OCI-LY7 (cell line): ENCODE measurements at regions not wholly inside any gene's neighbourhood (a gene's known extent, or its start where the extent isn't known, plus 50 kb on each side); places are given as distances from the start of the nearest gene placed in this dataset.

ENCODE experiments used
- BruUV-seq: library from RNA; stranded (reverse); fragments of 400-500 nt; replicated peaks from 2 replicates; lab custom pipeline; 2021; lab: Mats Ljungman, UMichigan
- CTCF ChIA-PET: fragments of 300-600 bp; sonication (Branson Sonifier 250); formaldehyde crosslinking; loops from one replicate; lab custom pipeline; 2022; ENCODE audit warnings: antibody characterized with exemption; ENCODE audit not compliant: unreplicated experiment; lab: Charles Lee
- POLR2A ChIA-PET: fragments of 300-600 bp; sonication (Branson Sonifier 250); formaldehyde crosslinking; loops from one replicate; lab custom pipeline; 2022; ENCODE audit warnings: antibody characterized with exemption; lab: Charles Lee
- DNase-seq: peaks from one replicate; pipeline ENCODE4 v3.0.0-alpha.2; 2015; ENCODE audit warnings: low spot score
- H2AFZ ChIP-seq: fragments of 200-600 bp; sonication (generic), shearing (Covaris generic); 2 replicates; pipeline ENCODE4 v1.6.1; 2014; ENCODE audit warnings: mild to moderate bottlenecking, antibody characterized with exemption, low read length, moderate library complexity
- H3K27ac ChIP-seq: fragments of 200-600 bp; sonication (generic); 2 replicates; pipeline ENCODE4 v1.5.1; 2014; ENCODE audit warnings: mixed run types, low read depth, mild to moderate bottlenecking, moderate library complexity, low read length, inconsistent platforms; ENCODE audit not compliant: poor library complexity, severe bottlenecking
- H3K36me3 ChIP-seq: fragments of 200-600 bp; sonication (generic); 2 replicates; pipeline ENCODE4 v1.6.1; 2014; ENCODE audit warnings: mild to moderate bottlenecking, antibody characterized with exemption, low read length, moderate library complexity, mixed read lengths; ENCODE audit not compliant: insufficient read depth
- H3K4me1 ChIP-seq: fragments of 200-600 bp; sonication (generic); 2 replicates; pipeline ENCODE4 v1.5.1; 2014; ENCODE audit warnings: mild to moderate bottlenecking, low read length; ENCODE audit not compliant: insufficient read depth, poor library complexity, severe bottlenecking
- H3K4me2 ChIP-seq: fragments of 200-600 bp; sonication (generic); 2 replicates; pipeline ENCODE4 v1.6.1; 2014; ENCODE audit warnings: mild to moderate bottlenecking, low read length
- H3K4me3 ChIP-seq: fragments of 200-600 bp; sonication (generic); 2 replicates; pipeline ENCODE4 v1.5.1; 2014; ENCODE audit warnings: mild to moderate bottlenecking, low read depth, low read length; ENCODE audit not compliant: poor library complexity, severe bottlenecking
- H3K79me2 ChIP-seq: fragments of 200-600 bp; sonication (generic); 2 replicates; pipeline ENCODE4 v1.6.1; 2016; ENCODE audit warnings: low read depth, mild to moderate bottlenecking, low read length, moderate library complexity, mixed read lengths; ENCODE audit not compliant: insufficient read depth
- H3K9me2 ChIP-seq: fragments of 200-600 bp; sonication (generic); 2 replicates; pipeline ENCODE4 v1.6.1; 2016; ENCODE audit warnings: mild to moderate bottlenecking, low read length, mixed read lengths; ENCODE audit not compliant: insufficient read depth
- H3K9me3 ChIP-seq: fragments of 200-600 bp; sonication (generic); 2 replicates; pipeline ENCODE4 v1.6.1; 2014; ENCODE audit warnings: mild to moderate bottlenecking, mixed run types, low read length, mixed read lengths
- H4K20me1 ChIP-seq: fragments of 200-600 bp; sonication (generic); 2 replicates; pipeline ENCODE4 v1.6.1; 2014; ENCODE audit warnings: mild to moderate bottlenecking, antibody characterized with exemption, low read length, moderate library complexity, mixed read lengths; ENCODE audit not compliant: insufficient read depth
- CTCF ChIP-seq: fragments of 200-600 bp; sonication (generic); conservative IDR thresholded peaks from 2 replicates; pipeline ENCODE4 v1.5.1; 2014; ENCODE audit warnings: mild to moderate bottlenecking, antibody characterized with exemption, low read length, moderate library complexity, mixed read lengths
- EZH2phosphoT487 ChIP-seq: fragments of 200-600 bp; sonication (generic); IDR thresholded peaks from 2 replicates; pipeline ENCODE4 v1.6.1; 2018; ENCODE audit warnings: low read depth, borderline replicate concordance, mild to moderate bottlenecking, mixed run types, antibody characterized with exemption, low read length, moderate library complexity, mixed read lengths
- intact Hi-C: fragments of 100-400 bp; cut with micrococcal nuclease; formaldehyde crosslinking; loops from one replicate; pipeline ENCODE4 v1.10.0; 2022; ENCODE audit not compliant: unreplicated experiment

GRCh38 chrX:137427426-137427778 is 138.5 kb upstream of the ZIC3 start:
- intact Hi-C loops, result no loop called here
- no peak for TF ChIP-seq EZH2phosphoT487
- TF ChIP-seq CTCF, result no peak
- Histone ChIP-seq H3K4me2 (no peak overlapping the region), H4K20me1 (no peaks in the 10 kb centered on the region), H3K27ac (no peak overlapping the region), H3K36me3 (no peaks in the 10 kb centered on the region), H2AFZ (no peak overlapping the region), H3K9me3 (no peaks in the 10 kb centered on the region), H3K9me2 (no peaks in the 10 kb centered on the region), H3K4me3 (no peak overlapping the region), H3K79me2 (no peaks in the 10 kb centered on the region), H3K4me1 (no peaks in the 10 kb centered on the region)
- CTCF ChIA-PET, result no interaction called here
- DNase-seq, result no peak
- BruUV-seq, result no TSS peak
- POLR2A ChIA-PET, result no interaction called here

GRCh38 chrX:137426695-137427425 is 139.1 kb upstream of the ZIC3 start:
- Histone ChIP-seq H3K79me2 (no peaks in the 10 kb centered on the region), H3K27ac (no peak overlapping the region), H3K4me2 (no peak overlapping the region), H3K36me3 (no peaks in the 10 kb centered on the region), H2AFZ (no peak overlapping the region), H3K4me1 (no peaks in the 10 kb centered on the region), H4K20me1 (no peaks in the 10 kb centered on the region), H3K4me3 (no peak overlapping the region), H3K9me2 (no peaks in the 10 kb centered on the region), H3K9me3 (no peaks in the 10 kb centered on the region)
- no peak for DNase-seq
- no peak for TF ChIP-seq EZH2phosphoT487
- no peak for TF ChIP-seq CTCF
- no TSS peak for BruUV-seq
- ChIA-PET POLR2A (no interaction called here), CTCF (no interaction called here)
- intact Hi-C loops, result no loop called here

GRCh38 chrX:137425986-137426385 is 139.9 kb upstream of the ZIC3 start:
- intact Hi-C loops, result no loop called here
- CTCF ChIA-PET, result no interaction called here
- Histone ChIP-seq H3K36me3 (no peaks in the 10 kb centered on the region), H3K9me2 (no peaks in the 10 kb centered on the region), H4K20me1 (no peaks in the 10 kb centered on the region), H3K9me3 (no peaks in the 10 kb centered on the region), H2AFZ (no peak overlapping the region), H3K4me2 (no peak overlapping the region), H3K79me2 (no peaks in the 10 kb centered on the region), H3K4me1 (no peaks in the 10 kb centered on the region), H3K4me3 (no peak overlapping the region), H3K27ac (no peak overlapping the region)
- no TSS peak for BruUV-seq
- no peak for DNase-seq
- TF ChIP-seq EZH2phosphoT487 (no peak), CTCF (no peak)
- POLR2A ChIA-PET, result no interaction called here
